Activated CD4-positive, alpha-beta T cell treated with anti-CD3 and anti-CD28 coated beads, Interleukin-2, amount 10 ng/mL, durations not matched to agents 7 days and 5 days (primary cell): ENCODE measurements at regions not wholly inside any gene's neighbourhood (a gene's known extent, or its start where the extent isn't known, plus 50 kb on each side); places are given as distances from the start of the nearest gene placed in this dataset.

ENCODE experiments used
- CTCF ChIA-PET: fragments of 350-600 bp; sonication (Branson Sonifier 250); formaldehyde crosslinking; loops from one replicate; lab custom pipeline; 2021; ENCODE audit warnings: antibody characterized with exemption; lab: Charles Lee
- POLR2A ChIA-PET: fragments of 350-600 bp; sonication (Branson Sonifier 250); formaldehyde crosslinking; loops from one replicate; lab custom pipeline; 2021; ENCODE audit warnings: antibody characterized with exemption; lab: Charles Lee
- DNase-seq: peaks from one replicate; pipeline ENCODE4 v3.0.0-alpha.2; 2020
- H3K27ac Mint-ChIP-seq: one replicate; pipeline ENCODE4 v1.8.0; 2021; ENCODE audit warnings: mild to moderate bottlenecking, moderate library complexity, mixed read lengths
- H3K27me3 Mint-ChIP-seq: one replicate; pipeline ENCODE4 v1.8.0; 2021; ENCODE audit warnings: mixed read lengths
- H3K36me3 Mint-ChIP-seq: one replicate; pipeline ENCODE4 v1.8.0; 2021; ENCODE audit warnings: low read depth, mixed read lengths
- H3K4me1 Mint-ChIP-seq: one replicate; pipeline ENCODE4 v1.8.0; 2021; ENCODE audit warnings: mixed read lengths
- H3K4me3 Mint-ChIP-seq: one replicate; pipeline ENCODE4 v1.8.0; 2021; ENCODE audit warnings: mild to moderate bottlenecking, moderate library complexity, mixed read lengths
- H3K9me3 Mint-ChIP-seq: one replicate; pipeline ENCODE4 v1.8.0; 2021; ENCODE audit warnings: mixed read lengths

DNA sequence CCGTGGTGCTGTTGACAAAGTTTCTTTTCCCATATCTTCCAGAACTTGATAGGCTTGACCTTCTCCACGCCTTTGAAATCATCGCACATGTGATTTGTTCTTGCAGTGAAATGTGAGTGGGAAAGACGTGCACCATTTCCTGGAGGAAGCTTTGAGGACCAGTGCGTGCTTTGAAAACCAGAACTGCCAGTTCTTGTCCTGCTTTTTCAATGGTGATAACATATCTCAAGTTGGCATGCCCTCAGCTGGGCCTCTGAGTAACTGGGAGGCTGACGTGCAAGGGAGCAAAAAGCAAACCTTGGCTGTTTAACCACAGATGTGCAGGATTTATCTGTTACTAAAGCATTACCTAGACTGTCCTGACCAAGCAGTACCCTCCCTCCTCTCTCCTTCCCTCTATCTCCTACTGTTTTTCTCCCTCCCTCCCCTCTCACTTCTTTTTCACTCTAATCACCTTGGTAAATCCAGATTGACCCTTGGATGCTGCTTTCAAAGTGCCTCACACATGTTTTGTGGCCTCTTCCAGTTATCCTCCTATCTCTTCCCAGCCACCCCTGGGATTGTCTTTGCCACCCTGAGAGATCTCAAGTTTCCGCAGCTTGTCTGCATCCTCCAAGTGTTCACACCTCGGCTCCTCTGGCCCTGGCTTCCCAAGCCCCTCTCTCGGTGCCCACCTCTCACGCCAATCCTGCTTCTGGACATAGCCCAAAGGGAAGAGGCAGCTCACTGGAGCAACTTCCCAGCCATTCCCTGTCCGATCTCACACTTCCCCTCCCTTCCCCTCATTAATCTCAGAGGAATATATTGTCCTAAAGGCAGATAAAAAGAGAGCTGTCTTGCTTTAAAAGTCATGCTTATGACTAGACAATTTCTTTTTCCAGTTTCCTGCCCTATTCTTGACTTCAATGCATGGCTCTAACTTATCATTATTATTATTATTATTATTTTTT, 198.3 kb downstream of the ERCC6L2 start:
- Mint-ChIP-seq H3K36me3 (no peaks in the 10 kb centered on the region), H3K4me1 (no peaks in the 10 kb centered on the region), H3K27ac (no peak overlapping the region), H3K27me3 (peaks cover 6% of the 10 kb centered on the region), H3K4me3 (no peak overlapping the region), H3K9me3 (no peaks in the 10 kb centered on the region)
- CTCF ChIA-PET = interaction anchor here (0.5 kb wide), 1 partner anchor 96 kb away, joined by 3 read pairs; no protein-coding TSS in a partner anchor
- no peak for DNase-seq
- POLR2A ChIA-PET = no interaction called here

DNA sequence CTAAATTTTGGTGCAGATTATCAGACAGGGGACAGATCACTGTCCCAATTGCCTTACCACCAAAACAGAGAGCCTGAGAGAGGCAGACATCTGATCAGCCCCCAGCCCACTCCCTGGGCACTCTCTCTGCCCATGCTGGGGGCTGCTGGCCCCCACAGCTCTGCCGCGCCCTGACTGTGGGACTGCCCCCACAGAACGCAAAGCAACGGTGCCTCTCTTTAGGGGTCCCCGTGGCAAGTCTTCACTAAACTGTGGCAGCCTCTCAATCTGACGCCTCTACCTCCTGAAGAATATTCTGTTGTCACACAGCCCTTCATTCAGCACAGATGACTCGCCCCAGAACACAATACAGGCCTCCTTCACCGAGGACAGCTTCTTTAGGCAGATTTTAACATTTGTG, 197.4 kb downstream of the ERCC6L2 start:
- ChIA-PET POLR2A (no interaction called here), CTCF (no interaction called here)
- H3K27ac Mint-ChIP-seq = no peak overlapping the region
- no peaks in the 10 kb centered on the region for H3K9me3 Mint-ChIP-seq
- H3K4me3 Mint-ChIP-seq = no peak overlapping the region
- peaks cover 7% of the 10 kb centered on the region for H3K27me3 Mint-ChIP-seq
- H3K36me3 Mint-ChIP-seq = no peaks in the 10 kb centered on the region
- no peaks in the 10 kb centered on the region for H3K4me1 Mint-ChIP-seq
- no peak for DNase-seq

DNA sequence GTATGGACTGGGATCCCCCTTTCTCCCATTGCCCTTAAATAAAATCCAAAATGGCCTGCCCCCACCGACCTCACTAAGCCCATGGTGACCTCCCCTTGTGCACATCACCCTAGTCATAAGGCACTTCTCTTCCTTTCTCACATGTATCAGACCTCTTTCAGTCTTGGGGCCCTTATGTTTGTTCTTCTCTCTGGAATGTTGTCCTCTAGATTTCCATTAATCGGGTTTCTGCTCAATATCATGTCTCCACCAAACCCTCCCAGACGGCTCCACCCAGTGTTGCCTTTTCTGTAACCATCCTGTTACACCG, 196.3 kb downstream of the ERCC6L2 start:
- Mint-ChIP-seq H3K36me3 (no peaks in the 10 kb centered on the region), H3K27me3 (peaks cover 7% of the 10 kb centered on the region), H3K4me1 (no peaks in the 10 kb centered on the region), H3K4me3 (no peak overlapping the region), H3K9me3 (no peaks in the 10 kb centered on the region), H3K27ac (no peak overlapping the region)
- DNase-seq = no peak
- ChIA-PET CTCF (interaction anchor here (0.6 kb wide), 1 partner anchor 101 kb away, joined by 3 read pairs; no protein-coding TSS in a partner anchor), POLR2A (no interaction called here)

DNA sequence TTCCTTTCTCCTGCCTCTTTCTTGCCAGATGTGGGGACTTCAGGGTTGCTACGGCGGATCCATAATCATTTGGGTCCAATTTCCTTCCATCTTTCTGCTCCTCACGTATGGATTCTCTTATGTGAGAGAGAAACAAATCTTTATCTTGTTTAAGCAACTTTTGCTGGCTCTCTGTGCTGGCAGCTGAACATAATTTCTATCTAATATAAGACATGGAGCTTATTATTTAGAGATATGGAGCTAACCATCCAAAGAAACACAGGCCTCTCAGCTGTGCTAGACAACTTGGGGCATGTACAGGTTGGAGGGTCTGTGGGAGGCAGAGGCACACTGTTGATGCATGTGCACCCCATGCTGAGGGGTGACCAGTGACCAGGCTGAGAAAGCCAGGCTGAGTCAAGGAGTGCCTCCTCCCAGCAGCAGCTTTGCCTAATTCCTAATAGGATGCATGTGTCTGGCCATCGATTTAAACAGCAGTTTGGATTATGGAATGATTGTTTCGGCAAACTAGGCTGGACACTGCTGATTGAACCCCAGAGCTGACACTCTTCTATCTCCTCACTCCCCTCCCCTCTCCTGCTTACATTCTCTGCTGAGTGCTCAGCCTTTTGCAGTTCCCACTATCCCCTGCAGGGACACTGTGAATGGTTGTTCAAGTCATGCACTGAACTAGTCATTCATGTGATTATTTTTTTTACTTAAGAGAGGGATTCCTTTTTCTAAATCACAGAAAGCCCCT, 195.8 kb downstream of the ERCC6L2 start:
- CTCF ChIA-PET = interaction anchor here (0.6 to 1.2 kb wide), 3 partner anchors 10 to 100 kb away, joined by 3 read pairs; no protein-coding TSS in a partner anchor
- POLR2A ChIA-PET = no interaction called here
- no peaks in the 10 kb centered on the region for H3K36me3 Mint-ChIP-seq
- H3K27ac Mint-ChIP-seq = no peak overlapping the region
- DNase-seq = peak; percentile 23
- no peaks in the 10 kb centered on the region for H3K4me1 Mint-ChIP-seq
- peaks cover 7% of the 10 kb centered on the region for H3K27me3 Mint-ChIP-seq
- no peak overlapping the region for H3K4me3 Mint-ChIP-seq
- H3K9me3 Mint-ChIP-seq = no peaks in the 10 kb centered on the region

DNA sequence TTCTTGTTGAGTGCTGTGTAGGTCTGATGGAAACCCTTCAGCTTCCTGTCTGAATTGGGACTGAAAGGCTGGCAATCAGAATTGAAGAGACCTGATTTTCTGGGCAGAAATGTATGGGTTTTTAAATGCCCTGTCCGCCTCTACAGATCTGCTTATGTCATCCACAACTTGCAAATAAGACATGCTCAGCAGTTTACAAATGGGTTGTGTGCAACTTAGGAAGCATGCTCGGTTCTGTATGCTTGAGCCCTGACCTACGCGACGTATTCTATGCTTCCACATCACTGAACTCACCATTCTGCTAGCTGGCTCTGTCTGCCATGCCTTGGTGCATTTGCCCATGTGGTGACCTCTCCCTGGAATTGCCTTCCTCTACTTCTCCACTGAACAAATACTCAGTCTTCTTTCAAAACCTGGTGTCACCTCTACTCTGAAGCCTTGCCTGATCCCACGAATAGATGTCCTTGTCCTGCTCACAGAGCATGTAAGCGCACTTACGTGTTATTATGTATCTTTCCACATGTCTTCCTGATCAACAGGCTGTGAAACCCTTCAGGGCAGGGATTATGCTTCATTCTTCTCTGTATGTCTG, 194.2 kb downstream of the ERCC6L2 start:
- H3K9me3 Mint-ChIP-seq = no peaks in the 10 kb centered on the region
- no peak overlapping the region for H3K4me3 Mint-ChIP-seq
- ChIA-PET POLR2A (no interaction called here), CTCF (interaction anchor here (0.9 to 1.2 kb wide), 2 partner anchors 10 to 60 kb away, joined by 3 read pairs; no protein-coding TSS in a partner anchor)
- no peaks in the 10 kb centered on the region for H3K36me3 Mint-ChIP-seq
- H3K27me3 Mint-ChIP-seq = peaks cover 7% of the 10 kb centered on the region
- DNase-seq = no peak
- no peaks in the 10 kb centered on the region for H3K4me1 Mint-ChIP-seq
- no peak overlapping the region for H3K27ac Mint-ChIP-seq

DNA sequence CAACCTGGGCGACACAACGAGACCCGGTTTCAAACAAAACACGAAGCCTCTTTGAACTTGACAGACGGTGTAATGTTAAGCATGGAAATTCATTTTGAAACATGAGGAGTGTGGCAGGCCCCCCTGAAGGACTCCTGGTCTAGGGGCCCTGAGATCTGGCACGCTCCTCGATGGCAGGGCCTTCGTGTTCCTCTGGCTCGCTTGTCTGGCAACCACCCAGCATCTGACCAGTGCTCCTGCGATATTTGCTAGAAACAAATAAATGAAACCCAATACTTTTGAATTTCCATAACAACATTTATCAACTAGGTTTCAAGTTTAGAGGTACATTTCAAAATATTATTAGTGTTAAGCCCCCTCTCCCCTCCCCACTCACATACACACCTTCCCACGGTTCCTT, 193.0 kb downstream of the ERCC6L2 start:
- H3K27ac Mint-ChIP-seq = no peak overlapping the region
- CTCF ChIA-PET = no interaction called here
- H3K27me3 Mint-ChIP-seq = peaks cover 7% of the 10 kb centered on the region
- H3K4me3 Mint-ChIP-seq = no peak overlapping the region
- no peaks in the 10 kb centered on the region for H3K9me3 Mint-ChIP-seq
- POLR2A ChIA-PET = no interaction called here
- H3K36me3 Mint-ChIP-seq = no peaks in the 10 kb centered on the region
- H3K4me1 Mint-ChIP-seq = no peaks in the 10 kb centered on the region
- no peak for DNase-seq

DNA sequence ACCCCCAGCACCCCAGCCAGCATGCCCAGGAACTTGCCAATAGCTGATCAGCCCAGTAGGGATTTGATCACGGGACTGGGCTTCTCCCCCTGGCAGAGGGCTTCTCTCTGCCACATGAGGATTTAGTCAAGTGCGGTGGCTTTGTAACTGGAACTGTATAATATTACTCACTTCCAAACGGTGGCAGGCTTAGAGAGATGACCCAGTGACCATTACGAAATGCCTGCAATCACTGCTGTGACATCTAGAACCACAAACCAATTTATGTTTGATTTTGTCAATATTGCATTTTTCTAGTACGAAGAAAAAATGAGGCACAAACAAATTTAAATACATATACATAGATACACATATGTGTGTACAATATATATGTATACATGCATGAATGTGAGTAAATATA, 192.1 kb downstream of the ERCC6L2 start:
- Mint-ChIP-seq H3K4me3 (no peak overlapping the region), H3K4me1 (no peaks in the 10 kb centered on the region), H3K9me3 (no peaks in the 10 kb centered on the region), H3K27ac (no peak overlapping the region), H3K27me3 (peaks cover 7% of the 10 kb centered on the region), H3K36me3 (no peaks in the 10 kb centered on the region)
- ChIA-PET CTCF (no interaction called here), POLR2A (no interaction called here)
- DNase-seq = no peak

DNA sequence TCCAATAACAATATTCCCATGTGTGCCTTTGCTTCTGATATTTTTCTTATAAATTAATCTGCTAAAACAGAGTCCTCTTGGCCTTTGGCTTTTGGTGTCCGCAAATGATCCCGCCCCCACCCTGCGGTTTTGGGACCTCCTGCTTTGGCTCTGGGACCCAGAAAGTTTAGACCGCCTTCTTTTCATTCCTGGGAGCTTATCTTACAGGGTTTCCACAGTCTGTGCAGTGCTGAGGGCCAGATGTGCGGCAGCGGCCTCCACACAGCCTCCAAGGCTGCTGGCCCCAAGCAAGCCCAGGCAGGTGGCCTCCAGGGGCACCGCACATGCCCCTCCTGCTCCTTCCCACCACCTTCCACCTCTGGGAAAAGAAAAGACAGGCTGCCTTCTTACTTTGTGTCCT, 191.5 kb downstream of the ERCC6L2 start:
- Mint-ChIP-seq H3K27ac (no peak overlapping the region), H3K4me1 (no peaks in the 10 kb centered on the region), H3K9me3 (no peaks in the 10 kb centered on the region), H3K4me3 (no peak overlapping the region), H3K36me3 (no peaks in the 10 kb centered on the region), H3K27me3 (peaks cover 7% of the 10 kb centered on the region)
- ChIA-PET CTCF (no interaction called here), POLR2A (no interaction called here)
- no peak for DNase-seq

DNA sequence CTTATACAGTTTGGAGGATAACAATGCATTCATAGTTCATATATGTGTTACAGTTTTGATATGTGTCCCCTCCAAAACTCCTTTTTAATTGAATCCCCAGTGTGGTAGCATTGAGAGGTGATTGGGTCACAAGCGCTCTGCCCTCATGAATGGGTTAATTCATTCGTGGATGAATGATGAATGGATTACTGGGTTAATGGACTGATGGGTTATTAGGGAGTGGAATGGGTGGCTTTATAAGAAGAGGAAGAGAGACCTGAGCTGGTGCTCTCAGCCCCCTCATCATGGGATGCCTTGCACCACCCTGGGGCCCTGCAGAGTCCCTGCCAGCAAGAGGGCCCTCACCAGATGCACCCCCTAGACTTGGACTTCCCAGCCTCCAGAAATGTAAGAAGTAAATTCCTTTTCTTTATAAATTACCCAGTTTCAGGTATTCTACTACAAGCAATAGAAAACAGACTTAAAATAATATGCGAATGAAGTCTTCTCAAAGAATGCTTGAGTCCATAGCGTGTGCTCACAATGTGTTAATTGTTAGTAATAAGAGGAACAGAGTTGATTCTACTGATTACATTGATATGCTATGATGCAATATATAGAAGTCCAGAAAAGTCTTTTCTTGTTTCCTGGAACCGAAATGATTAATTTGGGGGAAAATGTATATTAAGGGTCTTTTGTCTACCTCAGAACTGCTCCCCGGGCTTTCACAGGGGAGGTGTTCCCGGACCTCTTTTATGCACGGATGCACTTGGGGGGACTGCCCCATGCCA, 190.2 kb downstream of the ERCC6L2 start:
- DNase-seq = no peak
- H3K4me1 Mint-ChIP-seq = no peaks in the 10 kb centered on the region
- no peak overlapping the region for H3K27ac Mint-ChIP-seq
- H3K9me3 Mint-ChIP-seq = no peaks in the 10 kb centered on the region
- ChIA-PET POLR2A (no interaction called here), CTCF (interaction anchor here (1.5 kb wide), 1 partner anchor 10 kb away, joined by 3 read pairs; no protein-coding TSS in a partner anchor)
- no peaks in the 10 kb centered on the region for H3K36me3 Mint-ChIP-seq
- H3K4me3 Mint-ChIP-seq = no peak overlapping the region
- peaks cover 7% of the 10 kb centered on the region for H3K27me3 Mint-ChIP-seq

DNA sequence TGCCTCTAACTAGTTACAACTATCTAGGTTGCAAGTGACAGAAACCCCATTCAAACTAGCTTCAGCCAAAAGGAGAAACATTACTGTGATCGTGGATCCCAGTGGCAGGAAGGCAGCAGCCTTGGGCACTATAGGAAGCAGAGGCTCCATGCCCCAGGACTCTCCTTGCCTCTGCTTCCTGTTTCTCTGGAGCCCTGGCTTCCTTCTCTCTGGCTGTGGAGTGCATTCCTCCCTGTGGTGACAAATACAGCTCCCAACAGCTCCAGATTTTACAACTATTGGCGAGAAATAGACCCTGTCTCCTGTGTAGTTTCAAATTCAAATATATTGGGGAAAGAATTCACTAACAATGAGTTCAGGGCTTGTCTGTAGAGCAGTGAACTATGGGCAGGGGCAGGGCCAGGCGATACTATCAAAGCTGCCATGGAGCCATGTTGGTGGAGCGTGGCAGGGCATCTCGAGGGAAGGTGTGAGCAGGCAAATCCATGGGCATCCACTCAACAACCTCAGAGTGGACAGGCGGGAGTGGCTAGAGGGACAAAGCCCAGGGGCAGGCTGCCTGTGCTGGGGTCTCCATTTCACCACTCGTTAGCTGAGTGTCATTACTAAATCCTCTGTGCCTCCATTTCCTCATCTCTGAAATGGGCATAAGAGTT, 189.5 kb downstream of the ERCC6L2 start:
- ChIA-PET CTCF (interaction anchor here (1.5 kb wide), 1 partner anchor 9 kb away, joined by 3 read pairs; no protein-coding TSS in a partner anchor), POLR2A (no interaction called here)
- Mint-ChIP-seq H3K36me3 (no peaks in the 10 kb centered on the region), H3K27ac (no peak overlapping the region), H3K4me3 (no peak overlapping the region), H3K27me3 (peaks cover 4% of the 10 kb centered on the region), H3K4me1 (no peaks in the 10 kb centered on the region), H3K9me3 (no peaks in the 10 kb centered on the region)
- no peak for DNase-seq

DNA sequence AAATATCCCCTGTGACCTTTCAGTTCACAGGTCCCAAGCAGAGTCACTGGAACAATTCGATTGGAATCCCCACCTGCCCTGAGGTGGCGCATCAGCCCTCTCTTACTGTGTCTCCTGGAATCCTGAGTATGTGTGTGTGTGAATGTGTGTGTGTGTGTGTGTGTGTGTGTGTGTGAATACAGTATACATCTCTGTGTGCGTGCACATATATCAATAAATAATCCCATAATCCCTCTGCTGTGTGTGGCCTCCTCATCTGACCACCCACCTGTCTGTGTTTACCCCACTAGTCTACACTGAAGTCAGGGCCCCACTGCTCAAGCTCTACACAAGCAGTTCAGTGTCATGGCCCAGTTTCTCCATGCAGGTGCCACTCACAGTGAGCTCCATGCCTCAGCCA, 187.4 kb downstream of the ERCC6L2 start:
- H3K36me3 Mint-ChIP-seq = no peaks in the 10 kb centered on the region
- no peaks in the 10 kb centered on the region for H3K4me1 Mint-ChIP-seq
- H3K27ac Mint-ChIP-seq = no peak overlapping the region
- H3K4me3 Mint-ChIP-seq = no peak overlapping the region
- no peaks in the 10 kb centered on the region for H3K27me3 Mint-ChIP-seq
- POLR2A ChIA-PET = no interaction called here
- DNase-seq = no peak
- H3K9me3 Mint-ChIP-seq = peaks cover 4% of the 10 kb centered on the region
- CTCF ChIA-PET = no interaction called here

DNA sequence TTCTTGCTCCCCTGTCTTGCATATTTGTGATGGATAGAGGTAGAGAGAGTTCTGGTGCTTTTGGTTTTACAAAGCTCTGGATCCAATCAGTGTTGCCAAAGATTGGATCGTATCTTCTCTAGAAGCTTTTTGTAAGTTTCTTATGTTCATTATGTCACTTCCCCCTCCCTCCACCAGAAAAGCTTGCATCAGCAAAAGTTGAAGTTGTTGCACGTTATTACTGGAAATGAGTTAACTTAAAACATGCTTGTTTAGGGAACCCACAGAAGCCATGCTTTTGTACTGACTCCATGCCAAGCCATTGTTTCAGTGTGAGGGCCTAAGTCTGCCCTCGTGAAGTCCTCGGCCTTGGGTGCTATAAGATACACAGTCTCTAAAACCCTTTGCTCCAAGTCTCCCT, 186.5 kb downstream of the ERCC6L2 start:
- Mint-ChIP-seq H3K27me3 (no peaks in the 10 kb centered on the region), H3K36me3 (no peaks in the 10 kb centered on the region), H3K4me3 (no peak overlapping the region), H3K27ac (no peak overlapping the region), H3K9me3 (peaks cover 4% of the 10 kb centered on the region), H3K4me1 (peaks cover 1% of the 10 kb centered on the region)
- ChIA-PET CTCF (interaction anchor here (0.9 to 1.3 kb wide), 3 partner anchors 9 to 36 kb away, joined by 3 to 4 read pairs (median 3); no protein-coding TSS in a partner anchor), POLR2A (no interaction called here)
- DNase-seq = no peak
